Keratinocyte (primary cell): ENCODE measurements at regions not wholly inside any gene's neighbourhood (a gene's known extent, or its start where the extent isn't known, plus 50 kb on each side); places are given as distances from the start of the nearest gene placed in this dataset.

ENCODE experiments used
- DNase-seq: peaks from one replicate; pipeline ENCODE4 v3.0.0-alpha.2; 2011; ENCODE audit warnings: low read depth, missing footprints, low spot score
- FAIRE-seq: peaks from 2 replicates; lab custom pipeline; 2011; peaks lifted over from hg19 to GRCh38; lab: Jason Lieb, UNC
- H2AFZ ChIP-seq: 2 replicates; pipeline ENCODE4 v1.6.0; 2012; ENCODE audit warnings: low read length, control low read depth, inconsistent platforms; ENCODE audit not compliant: control insufficient read depth
- H3K27ac ChIP-seq: 2 replicates; pipeline ENCODE4 v1.5.1; 2011; ENCODE audit warnings: low read length; ENCODE audit not compliant: control insufficient read depth, insufficient read depth
- H3K27me3 ChIP-seq: 3 replicates; pipeline ENCODE4 v1.6.0; 2011; ENCODE audit warnings: low read length; ENCODE audit not compliant: control insufficient read depth, insufficient read depth; ENCODE audit errors: extremely low read depth
- H3K36me3 ChIP-seq, 2 experiments: 2 replicates in 1 of 2; 3 replicates in 1 of 2; pipeline ENCODE4 v1.5.1; 2011; ENCODE audit warnings: low read length in 2 of 2, mild to moderate bottlenecking in 1 of 2; ENCODE audit not compliant: control insufficient read depth in 2 of 2, insufficient read depth in 2 of 2; ENCODE audit errors: extremely low read depth in 1 of 2
- H3K4me1 ChIP-seq: 3 replicates; pipeline ENCODE4 v1.5.1; 2011; ENCODE audit warnings: low read length; ENCODE audit not compliant: control insufficient read depth, insufficient read depth; ENCODE audit errors: extremely low read depth
- H3K4me2 ChIP-seq: 3 replicates; pipeline ENCODE4 v1.6.0; 2011; ENCODE audit warnings: low read depth, low read length; ENCODE audit not compliant: control insufficient read depth, insufficient read depth; ENCODE audit errors: extremely low read depth
- H3K4me3 ChIP-seq, 3 experiments: fragments of 200-600 bp in 1 of 3; sonication (generic) in 1 of 3; 2 replicates in 2 of 3; 3 replicates in 1 of 3; pipeline ENCODE4 v1.5.1; 2011 to 2016; ENCODE audit warnings: low read length in 3 of 3, mild to moderate bottlenecking in 3 of 3, control low read depth in 2 of 3, inconsistent platforms in 1 of 3, low read depth in 1 of 3, mixed read lengths in 1 of 3, mixed run types in 1 of 3, moderate library complexity in 1 of 3; ENCODE audit not compliant: control insufficient read depth in 2 of 3, insufficient read depth in 2 of 3; ENCODE audit errors: extremely low read depth in 1 of 3
- H3K79me2 ChIP-seq: 2 replicates; pipeline ENCODE4 v1.6.0; 2012; ENCODE audit warnings: low read length; ENCODE audit not compliant: control insufficient read depth, insufficient read depth
- H3K9ac ChIP-seq: 3 replicates; pipeline ENCODE4 v1.6.0; 2011; ENCODE audit warnings: low read length; ENCODE audit not compliant: control insufficient read depth, insufficient read depth; ENCODE audit errors: extremely low read depth
- H3K9me1 ChIP-seq: 3 replicates; pipeline ENCODE4 v1.6.0; 2011; ENCODE audit warnings: low read length; ENCODE audit not compliant: control insufficient read depth, insufficient read depth; ENCODE audit errors: extremely low read depth
- H3K9me3 ChIP-seq: 2 replicates; pipeline ENCODE4 v1.5.1; 2012; ENCODE audit warnings: low read depth, low read length; ENCODE audit not compliant: control insufficient read depth
- H4K20me1 ChIP-seq: 3 replicates; pipeline ENCODE4 v1.6.0; 2011; ENCODE audit warnings: low read length; ENCODE audit not compliant: control insufficient read depth, insufficient read depth; ENCODE audit errors: extremely low read depth
- CTCF ChIP-seq, 3 experiments: IDR thresholded peaks in 1 of 3; conservative IDR thresholded peaks in 1 of 3; optimal IDR thresholded peaks in 1 of 3; 2 replicates in 2 of 3; 3 replicates in 1 of 3; pipeline versions ENCODE3 to v1.5.1; 2011; ENCODE audit warnings: low read length in 3 of 3, mild to moderate bottlenecking in 3 of 3, moderate library complexity in 2 of 3, control low read depth in 1 of 3, inconsistent platforms in 1 of 3; ENCODE audit not compliant: insufficient read depth in 2 of 3; ENCODE audit errors: extremely low read depth in 1 of 3
- EZH2 ChIP-seq: IDR thresholded peaks from one replicate; pipeline ENCODE4 v1.6.1; 2012; ENCODE audit warnings: inconsistent platforms, mild to moderate bottlenecking, low read length, moderate library complexity
- dilution Hi-C: fragments of 300-500 bp; cut with MboI; formaldehyde crosslinking; loops from one replicate; pipeline ENCODE4 v1.7.0; 2020; ENCODE audit warnings: low sequenced_read_pairs; ENCODE audit not compliant: extremely low pct_ligation_motif_present

DNA sequence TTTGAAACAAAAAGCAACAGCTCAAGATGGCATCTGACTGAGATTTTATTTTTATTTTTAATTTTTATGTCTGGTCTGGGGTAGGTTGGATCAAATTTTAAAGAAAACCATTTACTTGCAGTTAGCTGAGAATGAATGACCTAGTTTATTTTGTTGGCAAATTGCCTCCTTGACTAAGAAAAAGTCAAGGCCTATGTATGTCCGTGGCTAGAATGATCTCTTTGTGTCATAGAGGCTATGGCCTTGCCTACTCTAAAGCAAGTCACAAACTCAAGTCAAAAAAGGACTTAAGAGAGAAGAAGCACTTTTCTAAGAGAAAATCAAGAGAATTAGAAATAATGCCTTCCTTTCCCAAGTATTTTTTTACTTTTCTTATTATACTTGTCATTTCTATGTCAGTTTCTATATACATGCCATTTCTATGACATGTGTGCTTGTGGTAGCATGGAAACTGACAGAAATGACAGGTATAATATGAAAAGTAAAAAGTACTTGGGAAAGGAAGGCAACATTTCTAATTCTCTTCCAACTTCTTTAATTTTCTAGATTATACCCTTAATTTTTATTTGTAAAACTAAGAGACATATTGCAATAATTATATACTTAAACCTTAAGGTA is 136.7 kb downstream of the CENPF start:
- H3K9ac ChIP-seq = no peak overlapping the region
- no peak overlapping the region for H3K4me2 ChIP-seq
- H3K4me3 ChIP-seq = no peak overlapping the region
- H3K79me2 ChIP-seq = no peaks in the 10 kb centered on the region
- H4K20me1 ChIP-seq = no peaks in the 10 kb centered on the region
- dilution Hi-C loops = no loop called here
- H3K4me1 ChIP-seq = no peaks in the 10 kb centered on the region
- TF ChIP-seq EZH2 (no peak), CTCF (optimal IDR thresholded peaks at IDR 0.05 in 1 of 3, IDR thresholded peaks at IDR 0.05 in 1 of 3, conservative IDR thresholded peaks at IDR 0.05 in 1 of 3; ENCODE audit: extremely low read depth in 1 of 3, insufficient read depth in 2 of 3, low read length in 3 of 3) (no peak)
- DNase-seq = no peak
- no peaks in the 10 kb centered on the region for H3K27me3 ChIP-seq
- no peaks in the 10 kb centered on the region for H3K36me3 ChIP-seq
- H3K9me3 ChIP-seq = no peaks in the 10 kb centered on the region
- FAIRE-seq = no peak
- no peaks in the 10 kb centered on the region for H3K9me1 ChIP-seq
- no peak overlapping the region for H2AFZ ChIP-seq
- H3K27ac ChIP-seq = no peak overlapping the region

- no peaks in the 10 kb centered on the region for H3K79me2 ChIP-seq
- dilution Hi-C loops = no loop called here
- DNase-seq = no peak
- no peaks in the 10 kb centered on the region for H3K27me3 ChIP-seq
- no peak overlapping the region for H3K9ac ChIP-seq
- TF ChIP-seq EZH2 (no peak), CTCF (optimal IDR thresholded peaks at IDR 0.05 in 1 of 3, IDR thresholded peaks at IDR 0.05 in 1 of 3, conservative IDR thresholded peaks at IDR 0.05 in 1 of 3; ENCODE audit: extremely low read depth in 1 of 3, insufficient read depth in 2 of 3, low read length in 3 of 3) (no peak)
- no peaks in the 10 kb centered on the region for H4K20me1 ChIP-seq
- no peaks in the 10 kb centered on the region for H3K9me3 ChIP-seq
- no peaks in the 10 kb centered on the region for H3K9me1 ChIP-seq
- no peak overlapping the region for H2AFZ ChIP-seq
- H3K36me3 ChIP-seq = no peaks in the 10 kb centered on the region
- H3K4me3 ChIP-seq = no peak overlapping the region
- no peaks in the 10 kb centered on the region for H3K4me1 ChIP-seq
- H3K4me2 ChIP-seq = no peak overlapping the region
- no peak overlapping the region for H3K27ac ChIP-seq
- FAIRE-seq = no peak
Observed at GRCh38 chr1:214740471-214740870, 137.5 kb downstream of the CENPF start.
